ENCODE measurements at regions not wholly inside any gene's neighbourhood (a gene's known extent, or its start where the extent isn't known, plus 50 kb on each side); places are given as distances from the start of the nearest gene placed in this dataset.

GRCh38 chr13:30847650-30848307 is 58.3 kb upstream of the MEDAG start (continued):
- TF ChIP-seq MEF2B (IDR thresholded peaks at IDR 0.05; ENCODE audit: partially characterized antibody, poor library complexity, severe bottlenecking) = peak; percentile 94
- no peak for TF ChIP-seq SIN3A (IDR thresholded peaks at IDR 0.05; ENCODE audit: low read depth, low read length)
- TF ChIP-seq NFIC (IDR thresholded peaks at IDR 0.05; ENCODE audit: low read depth, low read length) = peak; percentile 34; the same call in 1 of the 2 replicates
- no peak for TF ChIP-seq GABPA (IDR thresholded peaks at IDR 0.05; ENCODE audit: low read depth)
- no peak for TF ChIP-seq SREBF1 (IDR thresholded peaks at IDR 0.05; ENCODE audit: low read length)
- TF ChIP-seq, protein P1, sequence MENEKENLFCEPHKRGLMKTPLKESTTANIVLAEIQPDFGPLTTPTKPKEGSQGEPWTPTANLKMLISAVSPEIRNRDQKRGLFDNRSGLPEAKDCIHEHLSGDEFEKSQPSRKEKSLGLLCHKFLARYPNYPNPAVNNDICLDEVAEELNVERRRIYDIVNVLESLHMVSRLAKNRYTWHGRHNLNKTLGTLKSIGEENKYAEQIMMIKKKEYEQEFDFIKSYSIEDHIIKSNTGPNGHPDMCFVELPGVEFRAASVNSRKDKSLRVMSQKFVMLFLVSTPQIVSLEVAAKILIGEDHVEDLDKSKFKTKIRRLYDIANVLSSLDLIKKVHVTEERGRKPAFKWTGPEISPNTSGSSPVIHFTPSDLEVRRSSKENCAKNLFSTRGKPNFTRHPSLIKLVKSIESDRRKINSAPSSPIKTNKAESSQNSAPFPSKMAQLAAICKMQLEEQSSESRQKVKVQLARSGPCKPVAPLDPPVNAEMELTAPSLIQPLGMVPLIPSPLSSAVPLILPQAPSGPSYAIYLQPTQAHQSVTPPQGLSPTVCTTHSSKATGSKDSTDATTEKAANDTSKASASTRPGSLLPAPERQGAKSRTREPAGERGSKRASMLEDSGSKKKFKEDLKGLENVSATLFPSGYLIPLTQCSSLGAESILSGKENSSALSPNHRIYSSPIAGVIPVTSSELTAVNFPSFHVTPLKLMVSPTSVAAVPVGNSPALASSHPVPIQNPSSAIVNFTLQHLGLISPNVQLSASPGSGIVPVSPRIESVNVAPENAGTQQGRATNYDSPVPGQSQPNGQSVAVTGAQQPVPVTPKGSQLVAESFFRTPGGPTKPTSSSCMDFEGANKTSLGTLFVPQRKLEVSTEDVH (IDR thresholded peaks at IDR 0.05; ENCODE audit: low read depth, partially characterized antibody) = no peak
- no peak for TF ChIP-seq RAD51 (IDR thresholded peaks at IDR 0.05)
- TF ChIP-seq HDAC2 (IDR thresholded peaks at IDR 0.05) = no peak
- peak; percentile 71 for TF ChIP-seq RUNX3 (IDR thresholded peaks at IDR 0.05; ENCODE audit: low read length)
- no peak for TF ChIP-seq PML (IDR thresholded peaks at IDR 0.05; ENCODE audit: low read length)
- peak; percentile 65 for TF ChIP-seq CREM (IDR thresholded peaks at IDR 0.05; ENCODE audit: low read depth)
- TF ChIP-seq ASH2L (IDR thresholded peaks at IDR 0.05; ENCODE audit: borderline replicate concordance, low read depth) = no peak
- TF ChIP-seq NR2C1 (IDR thresholded peaks at IDR 0.05) = no peak
- TF ChIP-seq, protein P2, sequence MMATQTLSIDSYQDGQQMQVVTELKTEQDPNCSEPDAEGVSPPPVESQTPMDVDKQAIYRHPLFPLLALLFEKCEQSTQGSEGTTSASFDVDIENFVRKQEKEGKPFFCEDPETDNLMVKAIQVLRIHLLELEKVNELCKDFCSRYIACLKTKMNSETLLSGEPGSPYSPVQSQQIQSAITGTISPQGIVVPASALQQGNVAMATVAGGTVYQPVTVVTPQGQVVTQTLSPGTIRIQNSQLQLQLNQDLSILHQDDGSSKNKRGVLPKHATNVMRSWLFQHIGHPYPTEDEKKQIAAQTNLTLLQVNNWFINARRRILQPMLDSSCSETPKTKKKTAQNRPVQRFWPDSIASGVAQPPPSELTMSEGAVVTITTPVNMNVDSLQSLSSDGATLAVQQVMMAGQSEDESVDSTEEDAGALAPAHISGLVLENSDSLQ (IDR thresholded peaks at IDR 0.05) = peak; percentile 23; the same call in 1 of the 2 replicates
- TF ChIP-seq JUNB (IDR thresholded peaks at IDR 0.05) = peak; percentile 41
- peak in 1 of 2 experiments; percentile 27; a peak in 3 of 4 replicates for TF ChIP-seq IKZF2 (IDR thresholded peaks at IDR 0.05)
- no peak for TF ChIP-seq POLR2AphosphoS5 (IDR thresholded peaks at IDR 0.05; ENCODE audit: low read length)

Measured in GM12878 (cell line).